ENCODE measurements at regions not wholly inside any gene's neighbourhood (a gene's known extent, or its start where the extent isn't known, plus 50 kb on each side); places are given as distances from the start of the nearest gene placed in this dataset.

DNA sequence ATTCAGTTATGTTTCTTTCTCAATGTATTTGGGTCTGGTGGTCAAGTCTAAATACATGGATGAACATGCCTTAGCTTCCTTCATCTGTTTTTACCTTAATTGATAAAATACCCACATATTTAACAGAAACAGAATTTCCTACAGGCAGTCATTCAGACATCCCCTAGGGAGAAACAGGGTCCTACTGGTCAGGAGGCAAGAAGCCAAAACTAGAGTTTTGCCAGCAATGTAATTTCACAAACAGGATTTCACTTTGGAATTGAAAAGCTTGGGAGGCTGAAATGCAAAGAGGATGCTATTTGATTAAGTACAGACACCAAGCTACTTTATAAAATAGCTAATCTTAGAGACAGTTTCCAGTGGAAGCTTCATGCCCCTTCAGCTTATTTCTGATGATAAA lies 224.2 kb downstream of the SIPA1L2 start:
- Histone ChIP-seq H3K4me3 (ENCODE audit: low read depth in 1 of 3, low read length in 3 of 3) (no peak overlapping the region), H3K4me1 (ENCODE audit: control insufficient read depth in 3 of 3, insufficient read depth in 2 of 3, low read depth in 1 of 3, low read length in 2 of 3) (no peaks in the 10 kb centered on the region), H3K36me3 (ENCODE audit: control insufficient read depth in 3 of 3, insufficient read depth in 2 of 3, low read depth in 1 of 3, low read length in 3 of 3) (peaks cover 0 to 25% (median 2%) of the 10 kb centered on the region in 3 donors), H3K27ac (ENCODE audit: low read depth in 1 of 3, low read length in 2 of 3) (no peak overlapping the region), H3K9me3 (ENCODE audit: control insufficient read depth in 2 of 2, insufficient read depth in 1 of 2, low read depth in 1 of 2, low read length in 1 of 2) (peaks cover 0 to 6% of the 10 kb centered on the region in 2 donors), H3K27me3 (ENCODE audit: control insufficient read depth in 3 of 3, insufficient read depth in 3 of 3, low read length in 3 of 3) (no peaks in the 10 kb centered on the region)
- no peak for FAIRE-seq
- DNase-seq: no peak

GRCh38 chr1:232404981-232405731 lies 224.8 kb downstream of the SIPA1L2 start:
- WGBS, 3 donors: 76 to 87% (median 76%) methylated on average over 3 of the region's 3 CpGs
- Histone ChIP-seq H3K27me3 (ENCODE audit: control insufficient read depth in 3 of 3, insufficient read depth in 3 of 3, low read length in 3 of 3) (no peaks in the 10 kb centered on the region), H3K27ac (ENCODE audit: low read depth in 1 of 3, low read length in 2 of 3) (no peak overlapping the region), H3K4me3 (ENCODE audit: low read depth in 1 of 3, low read length in 3 of 3) (no peak overlapping the region), H3K4me1 (ENCODE audit: control insufficient read depth in 3 of 3, insufficient read depth in 2 of 3, low read depth in 1 of 3, low read length in 2 of 3) (no peaks in the 10 kb centered on the region), H3K9me3 (ENCODE audit: control insufficient read depth in 2 of 2, insufficient read depth in 1 of 2, low read depth in 1 of 2, low read length in 1 of 2) (peaks cover 0 to 6% of the 10 kb centered on the region in 2 donors), H3K36me3 (ENCODE audit: control insufficient read depth in 3 of 3, insufficient read depth in 2 of 3, low read depth in 1 of 3, low read length in 3 of 3) (peaks cover 0 to 29% (median 2%) of the 10 kb centered on the region in 3 donors)
- no peak for DNase-seq
- no peak for FAIRE-seq

DNA sequence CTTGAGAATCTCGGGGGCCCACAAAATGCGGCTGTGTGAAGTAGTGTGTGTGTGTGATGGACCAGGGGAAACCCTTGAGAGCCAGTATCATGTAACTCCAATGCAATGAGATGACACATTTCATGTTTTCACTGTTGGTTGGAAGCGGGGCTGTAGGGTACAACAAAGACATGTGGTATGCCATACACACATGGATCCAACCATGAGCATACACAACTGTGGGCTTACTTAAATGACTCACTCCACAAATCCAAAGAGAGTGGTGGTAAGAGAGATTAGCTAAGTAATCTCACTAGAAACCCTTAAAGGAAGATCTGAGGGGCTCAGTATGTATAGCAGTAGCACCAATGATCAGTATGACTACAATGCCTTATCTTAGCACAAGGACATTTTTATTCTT lies 225.7 kb downstream of the SIPA1L2 start:
- no peak overlapping the region for H3K27ac ChIP-seq (ENCODE audit: low read depth in 1 of 3, low read length in 2 of 3)

DNA sequence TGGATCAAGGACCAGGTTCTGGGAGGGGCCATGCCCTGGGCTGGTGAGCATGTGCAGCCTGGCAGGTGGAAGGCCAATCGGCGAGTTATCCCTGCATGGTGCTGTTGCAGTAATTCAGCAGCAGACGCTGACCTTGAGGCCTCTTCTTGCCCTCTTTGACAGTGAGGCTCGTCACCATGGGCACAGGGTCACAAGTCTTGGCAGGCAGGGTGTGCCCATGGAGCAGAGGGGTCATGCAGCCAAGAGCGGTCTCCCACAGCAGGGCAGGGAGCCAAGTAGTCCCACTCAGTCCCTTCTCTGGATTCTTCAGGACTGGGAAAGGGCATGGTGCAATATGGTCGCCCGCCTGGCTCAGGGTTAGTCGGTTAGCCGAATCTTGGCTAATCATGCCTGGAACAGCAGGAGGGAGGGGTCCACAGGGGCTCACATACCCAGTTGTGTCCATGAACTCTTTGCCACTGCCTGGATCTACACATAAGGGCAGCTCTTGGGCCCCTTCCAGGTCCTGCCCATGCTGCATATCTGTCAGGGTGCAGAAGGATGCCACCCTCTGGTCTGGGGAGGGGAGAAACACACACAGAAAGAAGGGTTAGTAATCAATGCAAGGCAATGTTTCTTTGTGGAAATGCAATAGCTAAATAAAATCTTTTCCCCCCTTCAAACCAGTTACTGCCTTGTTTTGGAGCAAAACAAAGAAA lies 226.8 kb downstream of the SIPA1L2 start:
- no peak for FAIRE-seq
- 87 to 96% (median 92%) methylated on average over 9 of the region's 9 CpGs for WGBS, 3 donors
- peaks cover 0 to 34% (median 2%) of the 10 kb centered on the region in 3 donors for H3K36me3 ChIP-seq (ENCODE audit: control insufficient read depth in 3 of 3, insufficient read depth in 2 of 3, low read depth in 1 of 3, low read length in 3 of 3)
- H3K27ac ChIP-seq (ENCODE audit: low read depth in 1 of 3, low read length in 2 of 3): no peak overlapping the region
- H3K4me3 ChIP-seq (ENCODE audit: low read depth in 1 of 3, low read length in 3 of 3): no peak overlapping the region
- H3K4me1 ChIP-seq (ENCODE audit: control insufficient read depth in 3 of 3, insufficient read depth in 2 of 3, low read depth in 1 of 3, low read length in 2 of 3): no peaks in the 10 kb centered on the region
- no peak for DNase-seq
- no peaks in the 10 kb centered on the region for H3K9me3 ChIP-seq (ENCODE audit: control insufficient read depth in 2 of 2, insufficient read depth in 1 of 2, low read depth in 1 of 2, low read length in 1 of 2)
- H3K27me3 ChIP-seq (ENCODE audit: control insufficient read depth in 3 of 3, insufficient read depth in 3 of 3, low read length in 3 of 3): no peaks in the 10 kb centered on the region

More for the DNA sequence above, 225.7 kb downstream of the SIPA1L2 start:
- no peak for DNase-seq
- Histone ChIP-seq H3K4me1 (ENCODE audit: control insufficient read depth in 3 of 3, insufficient read depth in 2 of 3, low read depth in 1 of 3, low read length in 2 of 3) (no peaks in the 10 kb centered on the region), H3K36me3 (ENCODE audit: control insufficient read depth in 3 of 3, insufficient read depth in 2 of 3, low read depth in 1 of 3, low read length in 3 of 3) (peaks cover 0 to 30% (median 2%) of the 10 kb centered on the region in 3 donors), H3K4me3 (ENCODE audit: low read depth in 1 of 3, low read length in 3 of 3) (no peak overlapping the region), H3K27me3 (ENCODE audit: control insufficient read depth in 3 of 3, insufficient read depth in 3 of 3, low read length in 3 of 3) (no peaks in the 10 kb centered on the region), H3K9me3 (ENCODE audit: control insufficient read depth in 2 of 2, insufficient read depth in 1 of 2, low read depth in 1 of 2, low read length in 1 of 2) (peaks cover 0 to 1% of the 10 kb centered on the region in 2 donors)
- FAIRE-seq: no peak
- WGBS, 3 donors: 88 to 96% (median 93%) methylated on average over 3 of the region's 3 CpGs

DNA sequence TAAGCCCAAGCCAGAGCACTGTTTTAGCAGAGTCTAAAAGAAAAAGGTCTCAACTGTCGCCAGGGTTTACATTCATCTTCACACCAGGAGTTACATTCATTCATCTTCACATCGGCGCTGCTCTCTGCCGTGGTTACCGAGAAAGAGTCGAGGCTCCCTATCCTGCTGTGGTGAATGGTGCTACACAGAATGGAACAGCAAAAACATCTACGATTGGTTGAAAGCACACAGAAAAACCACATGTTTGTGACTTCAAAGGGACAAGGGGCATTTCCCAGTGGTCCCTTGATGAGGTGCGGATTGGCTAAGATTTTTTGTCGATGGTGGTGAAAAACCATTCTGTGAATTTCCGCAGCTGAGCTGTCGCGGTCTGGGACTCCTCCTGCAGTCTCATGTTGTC lies 231.1 kb downstream of the SIPA1L2 start:
- H3K27ac ChIP-seq (ENCODE audit: low read depth in 1 of 3, low read length in 2 of 3): no peak overlapping the region
- no peak overlapping the region for H3K4me3 ChIP-seq (ENCODE audit: low read depth in 1 of 3, low read length in 3 of 3)
- no peak for FAIRE-seq
- H3K4me1 ChIP-seq (ENCODE audit: control insufficient read depth in 3 of 3, insufficient read depth in 2 of 3, low read depth in 1 of 3, low read length in 2 of 3): no peaks in the 10 kb centered on the region
- peaks cover 0 to 25% (median 2%) of the 10 kb centered on the region in 3 donors for H3K36me3 ChIP-seq (ENCODE audit: control insufficient read depth in 3 of 3, insufficient read depth in 2 of 3, low read depth in 1 of 3, low read length in 3 of 3)
- 92 to 95% (median 93%) methylated on average over 12 of the region's 12 CpGs for WGBS, 3 donors
- H3K9me3 ChIP-seq (ENCODE audit: control insufficient read depth in 2 of 2, insufficient read depth in 1 of 2, low read depth in 1 of 2, low read length in 1 of 2): no peaks in the 10 kb centered on the region
- H3K27me3 ChIP-seq (ENCODE audit: control insufficient read depth in 3 of 3, insufficient read depth in 3 of 3, low read length in 3 of 3): no peaks in the 10 kb centered on the region
- no peak for DNase-seq

DNA sequence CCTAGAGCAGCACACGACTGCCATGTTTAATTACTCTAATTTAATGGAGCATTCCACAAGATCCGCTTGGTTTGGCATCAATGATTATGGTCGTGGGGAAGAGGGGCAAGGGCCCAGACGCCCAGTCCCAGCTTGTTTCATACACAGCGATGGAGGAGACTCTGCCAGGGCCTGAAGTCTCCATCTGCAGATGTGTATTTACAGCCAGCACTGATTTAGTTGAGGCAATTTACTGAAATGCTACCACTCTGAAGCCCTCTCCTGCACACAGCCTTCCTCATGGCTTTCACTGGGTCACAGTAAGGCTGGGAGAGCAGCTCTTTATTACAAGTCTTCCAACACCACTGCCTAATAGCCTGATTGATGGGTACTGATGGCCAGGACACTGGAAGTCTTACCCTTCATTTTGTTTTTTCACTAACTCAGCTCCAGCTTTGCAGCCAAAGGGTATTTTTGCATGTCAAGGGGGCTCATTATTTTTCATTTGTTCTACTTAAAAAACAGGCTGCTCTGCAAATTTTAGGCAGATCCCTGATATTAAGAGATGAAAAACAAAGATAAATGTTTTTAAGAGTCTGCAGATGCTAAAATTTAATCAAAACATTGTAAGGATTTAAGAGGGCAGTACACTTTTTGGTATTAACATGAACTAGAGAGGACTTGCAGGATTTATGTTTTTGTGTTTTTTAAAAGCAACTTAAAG lies 236.3 kb downstream of the SIPA1L2 start:
- Histone ChIP-seq H3K9me3 (ENCODE audit: control insufficient read depth in 2 of 2, insufficient read depth in 1 of 2, low read depth in 1 of 2, low read length in 1 of 2) (no peaks in the 10 kb centered on the region), H3K4me3 (ENCODE audit: low read depth in 1 of 3, low read length in 3 of 3) (no peak overlapping the region), H3K36me3 (ENCODE audit: control insufficient read depth in 3 of 3, insufficient read depth in 2 of 3, low read depth in 1 of 3, low read length in 3 of 3) (no peaks in the 10 kb centered on the region), H3K27me3 (ENCODE audit: control insufficient read depth in 3 of 3, insufficient read depth in 3 of 3, low read length in 3 of 3) (no peaks in the 10 kb centered on the region), H3K27ac (ENCODE audit: low read depth in 1 of 3, low read length in 2 of 3) (no peak overlapping the region), H3K4me1 (ENCODE audit: control insufficient read depth in 3 of 3, insufficient read depth in 2 of 3, low read depth in 1 of 3, low read length in 2 of 3) (no peaks in the 10 kb centered on the region)
- DNase-seq (no peak), FAIRE-seq (no peak)
- 69 to 77% (median 71%) methylated on average over 5 of the region's 5 CpGs for WGBS, 3 donors

DNA sequence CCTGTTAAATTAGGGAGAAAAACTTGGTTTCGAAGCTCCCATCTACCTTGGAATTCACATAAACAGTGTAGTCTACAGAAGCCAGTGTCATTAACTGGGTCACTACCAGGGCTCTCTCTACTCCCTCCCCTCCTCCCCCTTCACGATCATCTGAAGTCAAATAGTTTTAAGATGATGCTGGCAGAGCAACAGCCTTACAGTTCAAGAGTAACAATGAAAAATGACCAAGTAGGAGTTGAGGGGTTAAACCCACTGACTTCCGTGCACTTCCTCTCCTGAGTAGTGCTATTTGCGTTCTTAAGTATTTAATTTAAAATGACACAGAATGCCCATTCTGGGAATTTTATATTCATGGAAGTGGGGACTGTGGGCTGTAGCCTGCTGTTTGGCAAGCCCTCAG lies 236.9 kb downstream of the SIPA1L2 start:
- Histone ChIP-seq H3K9me3 (ENCODE audit: control insufficient read depth in 2 of 2, insufficient read depth in 1 of 2, low read depth in 1 of 2, low read length in 1 of 2) (no peaks in the 10 kb centered on the region), H3K27ac (ENCODE audit: low read depth in 1 of 3, low read length in 2 of 3) (no peak overlapping the region), H3K4me3 (ENCODE audit: low read depth in 1 of 3, low read length in 3 of 3) (no peak overlapping the region), H3K27me3 (ENCODE audit: control insufficient read depth in 3 of 3, insufficient read depth in 3 of 3, low read length in 3 of 3) (no peaks in the 10 kb centered on the region), H3K4me1 (ENCODE audit: control insufficient read depth in 3 of 3, insufficient read depth in 2 of 3, low read depth in 1 of 3, low read length in 2 of 3) (no peaks in the 10 kb centered on the region), H3K36me3 (ENCODE audit: control insufficient read depth in 3 of 3, insufficient read depth in 2 of 3, low read depth in 1 of 3, low read length in 3 of 3) (no peaks in the 10 kb centered on the region)
- no peak for DNase-seq
- no peak for FAIRE-seq
- 61 to 80% (median 65%) methylated on average over 4 of the region's 4 CpGs for WGBS, 3 donors

- FAIRE-seq (no peak), DNase-seq (no peak)
- H3K4me3 ChIP-seq (ENCODE audit: low read depth in 1 of 3, low read length in 3 of 3): no peak overlapping the region
- H3K9me3 ChIP-seq (ENCODE audit: control insufficient read depth in 2 of 2, insufficient read depth in 1 of 2, low read depth in 1 of 2, low read length in 1 of 2): no peaks in the 10 kb centered on the region
- H3K4me1 ChIP-seq (ENCODE audit: control insufficient read depth in 3 of 3, insufficient read depth in 2 of 3, low read depth in 1 of 3, low read length in 2 of 3): no peaks in the 10 kb centered on the region
- H3K27me3 ChIP-seq (ENCODE audit: control insufficient read depth in 3 of 3, insufficient read depth in 3 of 3, low read length in 3 of 3): no peaks in the 10 kb centered on the region
- WGBS, 3 donors: 77 to 83% (median 81%) methylated on average over 3 of the region's 3 CpGs
- no peaks in the 10 kb centered on the region for H3K36me3 ChIP-seq (ENCODE audit: control insufficient read depth in 3 of 3, insufficient read depth in 2 of 3, low read depth in 1 of 3, low read length in 3 of 3)
- H3K27ac ChIP-seq (ENCODE audit: low read depth in 1 of 3, low read length in 2 of 3): no peak overlapping the region
Measured at GRCh38 chr1:232390590-232390989, 239.3 kb downstream of the SIPA1L2 start.

All from small intestine (tissue), 7 donors.